ENCODE measurements at regions not wholly inside any gene's neighbourhood (a gene's known extent, or its start where the extent isn't known, plus 50 kb on each side); places are given as distances from the start of the nearest gene placed in this dataset.

DNA sequence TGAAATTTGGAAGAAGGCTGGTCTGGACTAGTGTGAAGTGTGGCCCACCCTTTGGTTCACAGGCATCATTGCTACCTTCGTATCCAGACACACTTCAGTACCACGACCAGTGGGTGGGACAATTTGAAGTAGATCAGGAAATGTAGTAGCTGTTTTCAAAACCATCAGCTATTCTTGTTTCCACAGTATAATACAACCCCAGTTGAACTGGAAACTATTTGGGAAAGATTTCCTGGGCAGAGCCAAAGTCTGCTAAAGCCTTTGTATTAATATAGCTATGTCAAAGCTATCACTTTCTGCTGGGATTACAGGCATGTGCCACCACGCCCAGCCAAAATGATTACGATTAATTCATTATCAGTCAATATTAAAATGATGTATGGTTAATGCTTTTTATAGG is 298.8 kb upstream of the RASGRP1 start:
- no peaks in the 10 kb centered on the region for H3K9me3 Mint-ChIP-seq (ENCODE audit: unreplicated experiment)
- H3K4me1 Mint-ChIP-seq (ENCODE audit: unreplicated experiment) = peaks cover 70% of the 10 kb centered on the region
- H3K36me3 Mint-ChIP-seq (ENCODE audit: unreplicated experiment) = no peaks in the 10 kb centered on the region
- no peak for DNase-seq (ENCODE audit: extremely low spot score, unreplicated experiment)
- H3K27ac Mint-ChIP-seq (ENCODE audit: unreplicated experiment) = no peak overlapping the region
- TF ChIP-seq, protein P1, sequence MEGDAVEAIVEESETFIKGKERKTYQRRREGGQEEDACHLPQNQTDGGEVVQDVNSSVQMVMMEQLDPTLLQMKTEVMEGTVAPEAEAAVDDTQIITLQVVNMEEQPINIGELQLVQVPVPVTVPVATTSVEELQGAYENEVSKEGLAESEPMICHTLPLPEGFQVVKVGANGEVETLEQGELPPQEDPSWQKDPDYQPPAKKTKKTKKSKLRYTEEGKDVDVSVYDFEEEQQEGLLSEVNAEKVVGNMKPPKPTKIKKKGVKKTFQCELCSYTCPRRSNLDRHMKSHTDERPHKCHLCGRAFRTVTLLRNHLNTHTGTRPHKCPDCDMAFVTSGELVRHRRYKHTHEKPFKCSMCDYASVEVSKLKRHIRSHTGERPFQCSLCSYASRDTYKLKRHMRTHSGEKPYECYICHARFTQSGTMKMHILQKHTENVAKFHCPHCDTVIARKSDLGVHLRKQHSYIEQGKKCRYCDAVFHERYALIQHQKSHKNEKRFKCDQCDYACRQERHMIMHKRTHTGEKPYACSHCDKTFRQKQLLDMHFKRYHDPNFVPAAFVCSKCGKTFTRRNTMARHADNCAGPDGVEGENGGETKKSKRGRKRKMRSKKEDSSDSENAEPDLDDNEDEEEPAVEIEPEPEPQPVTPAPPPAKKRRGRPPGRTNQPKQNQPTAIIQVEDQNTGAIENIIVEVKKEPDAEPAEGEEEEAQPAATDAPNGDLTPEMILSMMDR (IDR thresholded peaks at IDR 0.05) = no peak
- H3K4me3 Mint-ChIP-seq (ENCODE audit: unreplicated experiment) = no peak overlapping the region
- no peaks in the 10 kb centered on the region for H3K27me3 Mint-ChIP-seq (ENCODE audit: unreplicated experiment)

DNA sequence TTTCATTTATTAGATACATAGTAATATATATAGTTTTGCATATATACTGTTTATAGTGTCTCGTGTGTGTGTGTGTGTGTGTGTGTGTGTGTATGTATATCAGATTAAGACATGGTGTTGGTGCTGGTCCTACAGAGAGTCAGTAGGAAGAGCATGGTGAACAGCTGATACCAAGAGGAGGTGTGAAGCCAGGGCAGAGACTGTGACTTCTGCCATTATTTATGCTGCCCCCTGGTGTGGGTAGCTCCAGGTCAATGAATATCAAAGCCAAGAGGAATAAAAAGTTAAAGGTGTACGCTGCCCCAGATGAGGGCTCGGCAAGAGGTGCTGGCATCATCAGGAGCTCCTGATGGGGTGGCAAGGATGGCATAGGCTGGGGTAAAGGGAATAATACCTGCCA is 299.5 kb upstream of the RASGRP1 start:
- no peaks in the 10 kb centered on the region for H3K36me3 Mint-ChIP-seq (ENCODE audit: unreplicated experiment)
- H3K27me3 Mint-ChIP-seq (ENCODE audit: unreplicated experiment) = no peaks in the 10 kb centered on the region
- TF ChIP-seq, protein P1 (IDR thresholded peaks at IDR 0.05) = peak; percentile 9
- H3K4me3 Mint-ChIP-seq (ENCODE audit: unreplicated experiment) = no peak overlapping the region
- peaks cover 77% of the 10 kb centered on the region for H3K4me1 Mint-ChIP-seq (ENCODE audit: unreplicated experiment)
- peak overlapping the region; percentile 66 for H3K27ac Mint-ChIP-seq (ENCODE audit: unreplicated experiment)
- H3K9me3 Mint-ChIP-seq (ENCODE audit: unreplicated experiment) = no peaks in the 10 kb centered on the region
- no peak for DNase-seq (ENCODE audit: extremely low spot score, unreplicated experiment)

DNA sequence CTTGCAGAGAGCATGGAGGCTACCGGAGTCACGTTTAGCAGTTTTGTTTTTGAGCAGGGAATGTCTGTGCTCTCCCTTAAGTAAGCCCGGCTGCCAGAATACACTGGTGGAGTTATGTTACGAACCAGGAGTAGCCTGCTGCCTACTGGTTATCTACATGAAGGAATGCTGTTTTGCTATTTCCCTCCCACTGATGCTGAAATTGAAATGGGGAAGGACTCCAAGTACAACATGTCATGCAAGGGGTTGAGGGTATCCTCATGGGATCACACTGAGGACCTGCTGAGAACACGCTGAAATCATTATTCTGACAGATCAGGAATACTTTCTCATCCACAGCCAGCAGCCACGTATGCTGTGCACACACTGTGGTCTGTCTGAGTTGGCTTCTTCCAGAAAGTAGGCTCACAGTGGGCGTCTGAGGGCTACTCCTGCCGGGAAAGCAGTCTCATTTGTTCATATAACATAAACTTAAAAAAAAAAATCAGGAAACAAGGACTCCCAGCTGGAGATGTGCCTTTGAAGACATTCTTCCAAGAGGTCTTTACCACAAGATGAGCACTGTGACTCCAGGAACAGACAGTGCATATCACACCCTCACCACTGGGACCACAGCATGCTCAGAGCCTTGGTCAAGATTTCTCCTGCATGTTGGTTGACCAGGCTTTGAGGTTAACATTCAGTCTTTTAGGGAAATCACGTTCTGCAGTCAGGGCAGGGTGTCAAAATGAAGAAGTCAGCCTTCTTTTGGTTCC is 300.4 kb upstream of the RASGRP1 start:
- Mint-ChIP-seq H3K27ac (ENCODE audit: unreplicated experiment) (peak overlapping the region; percentile 88), H3K4me1 (ENCODE audit: unreplicated experiment) (peaks cover 79% of the 10 kb centered on the region), H3K27me3 (ENCODE audit: unreplicated experiment) (no peaks in the 10 kb centered on the region), H3K4me3 (ENCODE audit: unreplicated experiment) (no peak overlapping the region), H3K36me3 (ENCODE audit: unreplicated experiment) (no peaks in the 10 kb centered on the region), H3K9me3 (ENCODE audit: unreplicated experiment) (peaks cover 5% of the 10 kb centered on the region)
- TF ChIP-seq, protein P1 (IDR thresholded peaks at IDR 0.05) = peak; percentile 31
- peak; percentile 87 for DNase-seq (ENCODE audit: extremely low spot score, unreplicated experiment)

GRCh38 chr15:38867556-38867955 is 302.9 kb upstream of the RASGRP1 start:
- Mint-ChIP-seq H3K27ac (ENCODE audit: unreplicated experiment) (peak overlapping the region; percentile 7), H3K36me3 (ENCODE audit: unreplicated experiment) (no peaks in the 10 kb centered on the region)

More at GRCh38 chr15:38867556-38867955, 302.9 kb upstream of the RASGRP1 start:
- no peak for DNase-seq (ENCODE audit: extremely low spot score, unreplicated experiment)
- no peaks in the 10 kb centered on the region for H3K27me3 Mint-ChIP-seq (ENCODE audit: unreplicated experiment)
- H3K9me3 Mint-ChIP-seq (ENCODE audit: unreplicated experiment) = peaks cover 5% of the 10 kb centered on the region
- peaks cover 59% of the 10 kb centered on the region for H3K4me1 Mint-ChIP-seq (ENCODE audit: unreplicated experiment)
- H3K4me3 Mint-ChIP-seq (ENCODE audit: unreplicated experiment) = no peak overlapping the region
- TF ChIP-seq, protein P1 (IDR thresholded peaks at IDR 0.05) = no peak

All from osteocyte (in vitro differentiated cells).